HL-60 (cell line): ENCODE measurements at regions not wholly inside any gene's neighbourhood (a gene's known extent, or its start where the extent isn't known, plus 50 kb on each side); places are given as distances from the start of the nearest gene placed in this dataset.

ENCODE experiments used
- DNase-seq, 2 experiments: peaks; one replicate each; pipeline ENCODE4 v3.0.0-alpha.2; 2010 to 2020; ENCODE audit warnings: low read depth in 1 of 2, low spot score in 1 of 2
- H3K27ac ChIP-seq: fragments of 250-450 bp; sonication (Bioruptor Pico); replicated peaks from 2 replicates; pipeline ENCODE4 v1.5.1; 2020; ENCODE audit warnings: mild to moderate bottlenecking, moderate library complexity
- H3K27me3 ChIP-seq: fragments of 250-450 bp; sonication (Bioruptor Pico); 2 replicates; pipeline ENCODE4 v1.5.1; 2021; ENCODE audit warnings: mild to moderate bottlenecking, moderate library complexity; ENCODE audit not compliant: insufficient read depth, poor library complexity, severe bottlenecking
- H3K4me3 ChIP-seq: replicated peaks from 2 replicates; pipeline ENCODE4 v1.5.1; 2011; ENCODE audit warnings: mild to moderate bottlenecking, control low read depth, low read length; ENCODE audit not compliant: insufficient read depth
- GABPA ChIP-seq: IDR thresholded peaks from 2 replicates; pipeline ENCODE4 v1.6.1; 2012; ENCODE audit warnings: low read depth
- POLR2AphosphoS5 ChIP-seq: IDR thresholded peaks from 2 replicates; pipeline ENCODE4 v1.6.1; 2012; ENCODE audit warnings: low read depth
- SPI1 ChIP-seq: IDR thresholded peaks from 2 replicates; pipeline ENCODE4 v1.6.1; 2012; ENCODE audit warnings: low read depth, mild to moderate bottlenecking, borderline replicate concordance
- TF ChIP-seq, protein P1 (sequence below): IDR thresholded peaks from one replicate; pipeline ENCODE4 v1.5.1; 2011; ENCODE audit warnings: low read length, control low read depth, inconsistent platforms; ENCODE audit not compliant: insufficient read depth
- TF ChIP-seq, protein P2 (sequence below): IDR thresholded peaks from 2 replicates; pipeline ENCODE4 v1.6.1; 2012; ENCODE audit warnings: low read depth; ENCODE audit not compliant: insufficient replicate concordance

DNA sequence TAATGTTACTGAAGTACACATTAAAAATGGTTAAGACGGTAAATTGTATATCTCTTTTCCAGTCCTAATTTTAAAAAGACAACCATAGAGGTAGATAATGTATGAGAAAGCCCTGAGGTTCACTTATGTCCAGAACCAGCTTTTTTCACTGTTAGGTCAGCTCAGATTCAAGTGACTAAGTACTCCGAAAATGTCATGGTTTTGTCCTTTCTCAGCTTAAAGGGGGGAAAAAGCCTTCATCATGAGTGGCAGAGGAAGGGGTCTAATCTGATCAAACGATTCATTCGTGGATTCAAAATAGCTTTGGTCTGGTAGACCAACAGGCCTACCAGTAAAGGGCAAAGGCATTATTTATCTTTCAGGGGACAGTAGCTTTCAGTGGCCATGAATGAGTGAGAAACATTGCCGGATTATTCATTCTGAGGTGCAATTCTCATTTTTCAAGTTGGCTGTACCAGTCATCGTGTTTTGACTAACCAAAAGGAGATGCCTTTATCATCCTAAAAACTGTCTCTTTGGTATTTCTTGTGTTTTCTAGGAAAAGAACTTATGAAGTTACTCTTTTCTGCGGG lies 208.4 kb downstream of the HHIPL2 start:
- no peak for DNase-seq
- no peak overlapping the region for H3K27ac ChIP-seq

DNA sequence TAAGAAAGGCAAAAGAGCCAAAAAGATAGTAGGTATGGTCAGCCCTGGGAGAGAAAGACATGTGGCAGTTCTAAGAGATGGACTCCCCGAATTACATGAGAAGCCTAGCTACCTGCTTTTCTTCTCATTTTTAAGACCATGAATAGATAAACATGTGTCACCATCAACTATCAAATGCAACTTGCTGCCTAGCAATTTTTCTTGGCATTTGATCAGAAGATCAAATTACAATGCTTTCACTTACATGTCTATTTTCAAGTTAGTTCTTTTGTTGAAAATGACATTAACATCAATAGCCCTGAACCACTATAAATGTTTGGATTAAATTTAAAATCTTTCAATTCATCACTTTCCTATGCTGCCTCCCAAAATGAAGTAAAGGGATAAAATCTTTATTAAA lies 212.3 kb downstream of the HHIPL2 start:
- Histone ChIP-seq H3K4me3 (no peak overlapping the region), H3K27me3 (no peaks in the 10 kb centered on the region), H3K27ac (no peak overlapping the region)
- TF ChIP-seq, protein P1, sequence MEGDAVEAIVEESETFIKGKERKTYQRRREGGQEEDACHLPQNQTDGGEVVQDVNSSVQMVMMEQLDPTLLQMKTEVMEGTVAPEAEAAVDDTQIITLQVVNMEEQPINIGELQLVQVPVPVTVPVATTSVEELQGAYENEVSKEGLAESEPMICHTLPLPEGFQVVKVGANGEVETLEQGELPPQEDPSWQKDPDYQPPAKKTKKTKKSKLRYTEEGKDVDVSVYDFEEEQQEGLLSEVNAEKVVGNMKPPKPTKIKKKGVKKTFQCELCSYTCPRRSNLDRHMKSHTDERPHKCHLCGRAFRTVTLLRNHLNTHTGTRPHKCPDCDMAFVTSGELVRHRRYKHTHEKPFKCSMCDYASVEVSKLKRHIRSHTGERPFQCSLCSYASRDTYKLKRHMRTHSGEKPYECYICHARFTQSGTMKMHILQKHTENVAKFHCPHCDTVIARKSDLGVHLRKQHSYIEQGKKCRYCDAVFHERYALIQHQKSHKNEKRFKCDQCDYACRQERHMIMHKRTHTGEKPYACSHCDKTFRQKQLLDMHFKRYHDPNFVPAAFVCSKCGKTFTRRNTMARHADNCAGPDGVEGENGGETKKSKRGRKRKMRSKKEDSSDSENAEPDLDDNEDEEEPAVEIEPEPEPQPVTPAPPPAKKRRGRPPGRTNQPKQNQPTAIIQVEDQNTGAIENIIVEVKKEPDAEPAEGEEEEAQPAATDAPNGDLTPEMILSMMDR: no peak
- no peak for TF ChIP-seq SPI1
- no peak for TF ChIP-seq POLR2AphosphoS5
- no peak for TF ChIP-seq GABPA
- TF ChIP-seq, protein P2, sequence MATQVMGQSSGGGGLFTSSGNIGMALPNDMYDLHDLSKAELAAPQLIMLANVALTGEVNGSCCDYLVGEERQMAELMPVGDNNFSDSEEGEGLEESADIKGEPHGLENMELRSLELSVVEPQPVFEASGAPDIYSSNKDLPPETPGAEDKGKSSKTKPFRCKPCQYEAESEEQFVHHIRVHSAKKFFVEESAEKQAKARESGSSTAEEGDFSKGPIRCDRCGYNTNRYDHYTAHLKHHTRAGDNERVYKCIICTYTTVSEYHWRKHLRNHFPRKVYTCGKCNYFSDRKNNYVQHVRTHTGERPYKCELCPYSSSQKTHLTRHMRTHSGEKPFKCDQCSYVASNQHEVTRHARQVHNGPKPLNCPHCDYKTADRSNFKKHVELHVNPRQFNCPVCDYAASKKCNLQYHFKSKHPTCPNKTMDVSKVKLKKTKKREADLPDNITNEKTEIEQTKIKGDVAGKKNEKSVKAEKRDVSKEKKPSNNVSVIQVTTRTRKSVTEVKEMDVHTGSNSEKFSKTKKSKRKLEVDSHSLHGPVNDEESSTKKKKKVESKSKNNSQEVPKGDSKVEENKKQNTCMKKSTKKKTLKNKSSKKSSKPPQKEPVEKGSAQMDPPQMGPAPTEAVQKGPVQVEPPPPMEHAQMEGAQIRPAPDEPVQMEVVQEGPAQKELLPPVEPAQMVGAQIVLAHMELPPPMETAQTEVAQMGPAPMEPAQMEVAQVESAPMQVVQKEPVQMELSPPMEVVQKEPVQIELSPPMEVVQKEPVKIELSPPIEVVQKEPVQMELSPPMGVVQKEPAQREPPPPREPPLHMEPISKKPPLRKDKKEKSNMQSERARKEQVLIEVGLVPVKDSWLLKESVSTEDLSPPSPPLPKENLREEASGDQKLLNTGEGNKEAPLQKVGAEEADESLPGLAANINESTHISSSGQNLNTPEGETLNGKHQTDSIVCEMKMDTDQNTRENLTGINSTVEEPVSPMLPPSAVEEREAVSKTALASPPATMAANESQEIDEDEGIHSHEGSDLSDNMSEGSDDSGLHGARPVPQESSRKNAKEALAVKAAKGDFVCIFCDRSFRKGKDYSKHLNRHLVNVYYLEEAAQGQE: no peak
- no peak for DNase-seq

More for the DNA sequence above, 208.4 kb downstream of the HHIPL2 start:
- H3K4me3 ChIP-seq: no peak overlapping the region
- H3K27me3 ChIP-seq: peaks cover 3% of the 10 kb centered on the region
- TF ChIP-seq GABPA: no peak
- no peak for TF ChIP-seq POLR2AphosphoS5
- no peak for TF ChIP-seq SPI1

DNA sequence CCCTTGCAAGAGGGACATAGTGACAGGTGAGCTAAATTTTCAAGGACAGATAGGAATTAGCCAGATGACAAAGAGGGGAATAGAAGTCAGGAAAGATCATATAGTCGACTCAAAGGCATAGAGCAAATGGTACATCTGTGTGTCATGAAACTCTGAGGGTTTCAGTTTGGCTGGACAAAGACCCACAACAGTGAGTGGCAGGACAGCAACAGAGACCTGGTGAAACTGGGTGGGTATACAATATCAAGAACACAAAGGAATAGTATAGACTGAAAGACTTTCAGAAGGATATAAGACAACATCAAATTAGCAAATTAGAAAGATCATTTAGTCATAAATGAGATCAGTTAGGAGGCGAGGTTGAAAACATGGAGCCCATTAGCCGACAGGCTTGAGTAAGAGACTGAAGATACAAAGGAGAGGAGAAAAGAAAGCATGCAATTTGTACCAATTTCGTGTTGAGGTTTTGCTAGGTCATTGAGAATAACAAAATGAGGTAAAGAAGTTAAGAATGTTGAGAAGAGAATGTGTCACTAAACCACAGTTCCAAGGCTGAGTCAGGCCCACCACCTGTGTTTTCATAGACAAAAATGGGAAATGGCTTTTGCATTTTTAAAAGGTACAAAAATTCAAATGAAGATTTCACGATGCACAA lies 213.8 kb downstream of the HHIPL2 start:
- no peak for DNase-seq
- Histone ChIP-seq H3K27ac (no peak overlapping the region), H3K4me3 (no peak overlapping the region), H3K27me3 (no peaks in the 10 kb centered on the region)
- TF ChIP-seq SPI1 (no peak), POLR2AphosphoS5 (no peak), GABPA (no peak)
- TF ChIP-seq, protein P1: no peak
- TF ChIP-seq, protein P2: no peak

DNA sequence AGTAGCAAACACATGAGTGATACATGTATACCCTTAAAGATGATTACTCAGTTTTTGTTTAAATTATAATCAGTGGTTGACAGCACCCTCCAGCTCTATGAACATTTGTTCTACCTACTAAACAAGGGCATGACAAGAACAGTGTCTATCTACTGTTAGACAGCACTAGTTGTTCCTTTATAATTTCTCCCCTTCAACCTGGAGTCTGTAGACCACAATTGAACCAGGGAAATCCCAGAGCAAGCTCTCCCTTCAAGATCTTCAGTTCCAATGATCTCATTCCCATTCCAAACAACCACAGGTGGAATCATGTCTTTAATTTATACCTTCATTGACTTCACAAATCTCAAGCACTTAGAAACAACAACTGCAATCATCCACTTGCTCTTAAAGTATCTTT lies 216.1 kb downstream of the HHIPL2 start:
- no peak overlapping the region for H3K4me3 ChIP-seq
- H3K27ac ChIP-seq: no peak overlapping the region
- no peak for TF ChIP-seq SPI1
- H3K27me3 ChIP-seq: no peaks in the 10 kb centered on the region
- DNase-seq: no peak
